ENCODE measurements at regions not wholly inside any gene's neighbourhood (a gene's known extent, or its start where the extent isn't known, plus 50 kb on each side); places are given as distances from the start of the nearest gene placed in this dataset.

- no peak for TF ChIP-seq EZH2 (IDR thresholded peaks at IDR 0.05)
- no peak for TF ChIP-seq CTCF (IDR thresholded peaks at IDR 0.05 in 2 of 3, conservative IDR thresholded peaks at IDR 0.05 in 1 of 3; ENCODE audit: borderline replicate concordance in 1 of 3, insufficient read depth in 1 of 3, low read depth in 2 of 3, low read length in 2 of 3)
- no peak for TF ChIP-seq JUND (IDR thresholded peaks at IDR 0.05)
- TF ChIP-seq YY1 (IDR thresholded peaks at IDR 0.05; ENCODE audit: extremely low read depth, insufficient replicate concordance, low read depth, low read length) = no peak
- no peak for TF ChIP-seq POLR2A (IDR thresholded peaks at IDR 0.05; ENCODE audit: borderline replicate concordance, extremely low read depth, insufficient read depth, insufficient read length)
- TF ChIP-seq ELF1 (IDR thresholded peaks at IDR 0.05; ENCODE audit: borderline replicate concordance, low read depth) = no peak
- TF ChIP-seq EZH2phosphoT487 (IDR thresholded peaks at IDR 0.05; ENCODE audit: borderline replicate concordance) = no peak
- TF ChIP-seq CBX3 (IDR thresholded peaks at IDR 0.05; ENCODE audit: low read depth) = no peak
- no peak for TF ChIP-seq RAD21 (IDR thresholded peaks at IDR 0.05; ENCODE audit: low read depth)
- no peak for TF ChIP-seq EGR1 (IDR thresholded peaks at IDR 0.05; ENCODE audit: low read depth)
Observed at GRCh38 chr13:34176633-34177032, 358.7 kb downstream of the RFC3 start.
